ENCODE measurements at regions not wholly inside any gene's neighbourhood (a gene's known extent, or its start where the extent isn't known, plus 50 kb on each side); places are given as distances from the start of the nearest gene placed in this dataset.

GRCh38 chr1:234722270-234722704 is 112.3 kb upstream of the IRF2BP2 start:
- Histone ChIP-seq H4K20me1 (ENCODE audit: insufficient read depth) (no peaks in the 10 kb centered on the region), H2AFZ (ENCODE audit: low read depth, low read length) (no peak overlapping the region), H3K79me2 (replicated peaks; ENCODE audit: insufficient read depth, low read length) (no peaks in the 10 kb centered on the region), H3K9me3 (ENCODE audit: low read length) (no peaks in the 10 kb centered on the region), H3K27ac (ENCODE audit: low read length) (peak overlapping the region; percentile 98), H3K4me2 (ENCODE audit: low read length) (no peak overlapping the region), H3K4me3 (ENCODE audit: low read length) (no peak overlapping the region), H3K36me3 (ENCODE audit: insufficient read depth, low read length) (no peaks in the 10 kb centered on the region), H3K9me2 (ENCODE audit: insufficient read depth, low read length) (no peaks in the 10 kb centered on the region), H3K9ac (ENCODE audit: low read length) (peak overlapping the region; percentile 87), H3F3A (ENCODE audit: insufficient read depth, low read length, poor library complexity, severe bottlenecking) (peaks cover 28% of the 10 kb centered on the region), H3K27me3 (ENCODE audit: insufficient read depth, low read depth, low read length) (no peaks in the 10 kb centered on the region)
- TF ChIP-seq RAD21 (conservative IDR thresholded peaks at IDR 0.05) (no peak), EP300 (conservative IDR thresholded peaks at IDR 0.05; ENCODE audit: poor library complexity, severe bottlenecking) (no peak), TAF1 (IDR thresholded peaks at IDR 0.05; ENCODE audit: low read depth) (no peak), SMC3 (conservative IDR thresholded peaks at IDR 0.05; ENCODE audit: poor library complexity) (no peak), CTCF (IDR thresholded peaks at IDR 0.05; ENCODE audit: poor library complexity, severe bottlenecking) (no peak), POLR2AphosphoS5 (IDR thresholded peaks at IDR 0.05) (no peak), MXI1 (conservative IDR thresholded peaks at IDR 0.05; ENCODE audit: poor library complexity, severe bottlenecking) (no peak), REST (IDR thresholded peaks at IDR 0.05; ENCODE audit: borderline replicate concordance) (no peak), EZH2 (IDR thresholded peaks at IDR 0.05; ENCODE audit: borderline replicate concordance, insufficient read depth, low read length, poor library complexity, severe bottlenecking) (no peak)

- no peaks in the 10 kb centered on the region for H3K27me3 ChIP-seq (ENCODE audit: insufficient read depth, low read depth, low read length)
- no peaks in the 10 kb centered on the region for H3K79me2 ChIP-seq (replicated peaks; ENCODE audit: insufficient read depth, low read length)
- no peak overlapping the region for H3K4me3 ChIP-seq (ENCODE audit: low read length)
- no peaks in the 10 kb centered on the region for H3K9me2 ChIP-seq (ENCODE audit: insufficient read depth, low read length)
- peak overlapping the region; percentile 98 for H3K27ac ChIP-seq (ENCODE audit: low read length)
- H3K4me2 ChIP-seq (ENCODE audit: low read length) = no peak overlapping the region
- no peaks in the 10 kb centered on the region for H3K36me3 ChIP-seq (ENCODE audit: insufficient read depth, low read length)
- no peaks in the 10 kb centered on the region for H4K20me1 ChIP-seq (ENCODE audit: insufficient read depth)
- peak overlapping the region; percentile 87 for H3K9ac ChIP-seq (ENCODE audit: low read length)
- peaks cover 23% of the 10 kb centered on the region for H3F3A ChIP-seq (ENCODE audit: insufficient read depth, low read length, poor library complexity, severe bottlenecking)
- no peak for TF ChIP-seq RAD21 (conservative IDR thresholded peaks at IDR 0.05)
- no peak for TF ChIP-seq MXI1 (conservative IDR thresholded peaks at IDR 0.05; ENCODE audit: poor library complexity, severe bottlenecking)
- TF ChIP-seq CTCF (IDR thresholded peaks at IDR 0.05; ENCODE audit: poor library complexity, severe bottlenecking) = no peak
- no peak for TF ChIP-seq EZH2 (IDR thresholded peaks at IDR 0.05; ENCODE audit: borderline replicate concordance, insufficient read depth, low read length, poor library complexity, severe bottlenecking)
- no peak for TF ChIP-seq EP300 (conservative IDR thresholded peaks at IDR 0.05; ENCODE audit: poor library complexity, severe bottlenecking)
- no peak for TF ChIP-seq POLR2AphosphoS5 (IDR thresholded peaks at IDR 0.05)
- TF ChIP-seq TAF1 (IDR thresholded peaks at IDR 0.05; ENCODE audit: low read depth) = no peak
- no peak for TF ChIP-seq SMC3 (conservative IDR thresholded peaks at IDR 0.05; ENCODE audit: poor library complexity)
- TF ChIP-seq REST (IDR thresholded peaks at IDR 0.05; ENCODE audit: borderline replicate concordance) = no peak
- no peaks in the 10 kb centered on the region for H3K9me3 ChIP-seq (ENCODE audit: low read length)
- no peak overlapping the region for H2AFZ ChIP-seq (ENCODE audit: low read depth, low read length)
Measured at GRCh38 chr1:234721476-234722269, 111.7 kb upstream of the IRF2BP2 start.

Measured in neural cell (in vitro differentiated cells).